K562 (cell line): ENCODE measurements at regions not wholly inside any gene's neighbourhood (a gene's known extent, or its start where the extent isn't known, plus 50 kb on each side); places are given as distances from the start of the nearest gene placed in this dataset.

Experiments used
- ATAC-seq: fragments of 200-7000 bp; cut with Tn5 transposase; 3 replicates; pipeline ENCODE4 v1.9.1; 2020; ENCODE audit warnings: moderate library complexity
- BruUV-seq: library from RNA; stranded (reverse); fragments of 400-500 nt; replicated peaks from 2 replicates; lab custom pipeline; 2021; lab: Mats Ljungman, UMichigan
- CTCF ChIA-PET: fragments of 300-600 bp; formaldehyde crosslinking; extraction: SDS; loops from one replicate; lab custom pipeline; 2021; ENCODE audit warnings: low intra/inter-chr PET ratio; lab: Yijun Ruan, JAX
- POLR2A ChIA-PET: fragments of 300-600, 350-650 bp; sonication (Branson Sonifier 250); formaldehyde crosslinking; extraction: SDS; loops from one replicate; lab custom pipeline; 2021; ENCODE audit warnings: antibody characterized with exemption, inconsistent platforms; lab: Yijun Ruan, JAX
- DNase-seq, 4 experiments: peaks; one replicate each; pipeline versions ENCODE4 v3.0.0 to v3.0.0-alpha.2; 2011 to 2018; ENCODE audit warnings: low spot score in 3 of 4, mixed read lengths in 3 of 4; ENCODE audit errors: extremely low read depth in 1 of 4
- FAIRE-seq: peaks from 2 replicates; lab custom pipeline; 2011; peaks lifted over from hg19 to GRCh38; lab: Jason Lieb, UNC
- H2AFZ ChIP-seq: 2 replicates; pipeline ENCODE4 v1.6.0; 2011; ENCODE audit warnings: low read depth, low read length, control low read depth, inconsistent platforms
- H3K27ac ChIP-seq: fragments of 200-600 bp; 3 replicates; pipeline ENCODE4 v1.8.0; 2011; ENCODE audit warnings: low read depth, mild to moderate bottlenecking, control low read depth, inconsistent platforms, low read length, moderate library complexity, mixed read lengths; ENCODE audit errors: extremely low read depth
- H3K27me3 ChIP-seq, 2 experiments: fragments of 300-600 bp in 1 of 2; 2 replicates in 1 of 2; 3 replicates in 1 of 2; pipeline versions ENCODE4 v1.6.0 to v1.8.0; 2011; ENCODE audit warnings: inconsistent platforms in 2 of 2, low read length in 2 of 2, mild to moderate bottlenecking in 1 of 2, mixed read lengths in 1 of 2, moderate library complexity in 1 of 2; ENCODE audit not compliant: control insufficient read depth in 2 of 2, insufficient read depth in 2 of 2
- H3K36me3 ChIP-seq: fragments of 300-600 bp; 3 replicates; pipeline ENCODE4 v1.8.0; 2011; ENCODE audit warnings: mild to moderate bottlenecking, low read length, inconsistent platforms; ENCODE audit not compliant: control insufficient read depth, insufficient read depth
- H3K4me1 ChIP-seq, 2 experiments: fragments of 200-600 bp in 1 of 2; replicated peaks in 1 of 2; 2 replicates in 1 of 2; 3 replicates in 1 of 2; pipeline versions ENCODE4 v1.5.1 to v1.8.0; 2011; ENCODE audit warnings: inconsistent platforms in 2 of 2, low read length in 2 of 2, mild to moderate bottlenecking in 1 of 2, mixed read lengths in 1 of 2, moderate library complexity in 1 of 2; ENCODE audit not compliant: control insufficient read depth in 2 of 2, insufficient read depth in 2 of 2
- H3K4me2 ChIP-seq: 2 replicates; pipeline ENCODE4 v1.6.1; 2011; ENCODE audit warnings: low read length, control low read depth, inconsistent platforms, mixed read lengths; ENCODE audit not compliant: insufficient read depth
- H3K4me3 ChIP-seq: fragments of 200-600 bp; sonication (generic), shearing (Covaris generic); 2 replicates; pipeline ENCODE4 v1.5.1; 2016; ENCODE audit warnings: control low read depth, inconsistent platforms
- H3K79me2 ChIP-seq: fragments of 200-600 bp; 3 replicates; pipeline ENCODE4 v1.8.0; 2011; ENCODE audit warnings: low read length, inconsistent platforms; ENCODE audit not compliant: control insufficient read depth, insufficient read depth
- H3K9ac ChIP-seq, 2 experiments: 2 replicates each; pipeline versions ENCODE4 v1.6.0 to v1.6.1; 2011; ENCODE audit warnings: low read depth in 2 of 2, low read length in 2 of 2, control low read depth in 1 of 2, inconsistent platforms in 1 of 2, mild to moderate bottlenecking in 1 of 2, mixed read lengths in 1 of 2; ENCODE audit not compliant: insufficient read depth in 1 of 2
- H3K9me1 ChIP-seq: one replicate; pipeline ENCODE4 v1.6.0; 2011; ENCODE audit warnings: inconsistent platforms, mild to moderate bottlenecking, low read length, moderate library complexity; ENCODE audit not compliant: control insufficient read depth, insufficient read depth
- H3K9me3 ChIP-seq: replicated peaks from 2 replicates; pipeline ENCODE4 v1.5.1; 2011; ENCODE audit warnings: low read depth, low read length, inconsistent platforms; ENCODE audit not compliant: control insufficient read depth, insufficient read depth
- H4K20me1 ChIP-seq: replicated peaks from 2 replicates; pipeline ENCODE4 v1.6.1; 2011; ENCODE audit warnings: low read length, inconsistent platforms, mixed read lengths; ENCODE audit not compliant: control insufficient read depth, insufficient read depth
- CHD1 ChIP-seq: fragments of 200-600 bp; sonication (generic); IDR thresholded peaks from one replicate; pipeline ENCODE4 v1.6.1; 2012; ENCODE audit warnings: mild to moderate bottlenecking, moderate library complexity, low read length, inconsistent platforms
- CTBP1 ChIP-seq: fragments of 450-650 bp; IDR thresholded peaks from 2 replicates; pipeline ENCODE4 v1.6.1; 2016; ENCODE audit warnings: borderline replicate concordance
- DACH1 ChIP-seq: fragments of 450-650 bp; IDR thresholded peaks from 2 replicates; pipeline ENCODE4 v1.6.1; 2018; ENCODE audit not compliant: partially characterized antibody
- FOXP4 ChIP-seq: sonication (generic); formaldehyde crosslinking; IDR thresholded peaks from 2 replicates; pipeline ENCODE4 v1.8.0; 2022; ENCODE audit warnings: mild to moderate bottlenecking, missing genetic modification reagents, borderline replicate concordance
- HCFC1 ChIP-seq: IDR thresholded peaks from 2 replicates; pipeline ENCODE4 v1.6.1; 2012; ENCODE audit warnings: low read depth, low read length, improper control_type of control experiment
- SMARCA5 ChIP-seq: fragments of 450-650 bp; IDR thresholded peaks from 2 replicates; pipeline ENCODE4 v1.6.1; 2016
- SREBF2 ChIP-seq: sonication (generic); formaldehyde crosslinking; IDR thresholded peaks from 2 replicates; pipeline ENCODE4 v1.4.0; 2020; ENCODE audit warnings: mild to moderate bottlenecking, missing genetic modification reagents
- THAP12 ChIP-seq: fragments of 250-450 bp; sonication (Bioruptor Pico); IDR thresholded peaks from 2 replicates; pipeline ENCODE4 v1.9.0; 2021; ENCODE audit warnings: mild to moderate bottlenecking, inconsistent platforms
- ZKSCAN3 ChIP-seq: fragments of 250-450 bp; sonication (Bioruptor Pico); IDR thresholded peaks from 2 replicates; pipeline ENCODE4 v1.4.0; 2020
- ZNF408 ChIP-seq: fragments of 250-450 bp; sonication (Bioruptor Pico); IDR thresholded peaks from 2 replicates; pipeline ENCODE4 v1.4.0; 2020; ENCODE audit warnings: low read depth, mild to moderate bottlenecking, moderate library complexity
- WGBS: fragments of 100-300 bp; shearing (Covaris generic); methylation state at CpG from one replicate; pipeline ENCODE4 v1.1.6; 2016; ENCODE audit warnings: low coverage, mixed read lengths; ENCODE audit not compliant: insufficient coverage; ENCODE audit errors: missing lambda C conversion rate; 5-methylcytosine and 5-hydroxymethylcytosine counted together
- in situ Hi-C: fragments of 300-500 bp; cut with MboI; formaldehyde crosslinking; loops from 4 replicates; pipeline ENCODE4 v1.15.0; 2018; ENCODE audit warnings: inconsistent platforms, mixed read lengths
- intact Hi-C: fragments of 100-400 bp; cut with micrococcal nuclease; formaldehyde crosslinking; loops from 2 replicates; pipeline ENCODE4 v1.14.2; 2022
- TF ChIP-seq, protein P1 (sequence below): sonication (generic); formaldehyde crosslinking; IDR thresholded peaks from 2 replicates; pipeline ENCODE4 v1.8.0; 2022; ENCODE audit warnings: missing genetic modification reagents, mild to moderate bottlenecking, borderline replicate concordance
- TF ChIP-seq, protein P2 (sequence below): sonication (generic); IDR thresholded peaks from 2 replicates; pipeline ENCODE4 v1.6.1; 2016

DNA sequence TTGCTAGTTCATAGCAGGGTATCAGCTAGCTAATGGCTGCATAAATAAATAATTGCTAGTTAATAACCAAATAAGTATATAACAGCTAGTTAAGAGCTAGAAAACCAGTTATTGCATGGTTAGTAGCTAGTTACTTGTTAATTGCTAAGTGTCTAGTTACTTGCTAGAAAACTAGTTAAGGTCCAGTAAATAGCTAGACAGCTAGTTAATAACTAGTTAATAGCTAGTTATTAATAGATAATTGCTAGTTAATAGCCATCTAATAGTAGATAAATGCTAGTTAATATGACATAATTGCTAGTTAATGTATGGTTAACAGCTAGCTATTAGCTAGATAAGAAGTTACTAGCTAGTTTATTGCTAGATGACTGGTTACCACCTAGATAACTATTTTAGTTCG is 629.9 kb upstream of the CT83 start:
- TF ChIP-seq, protein P1, sequence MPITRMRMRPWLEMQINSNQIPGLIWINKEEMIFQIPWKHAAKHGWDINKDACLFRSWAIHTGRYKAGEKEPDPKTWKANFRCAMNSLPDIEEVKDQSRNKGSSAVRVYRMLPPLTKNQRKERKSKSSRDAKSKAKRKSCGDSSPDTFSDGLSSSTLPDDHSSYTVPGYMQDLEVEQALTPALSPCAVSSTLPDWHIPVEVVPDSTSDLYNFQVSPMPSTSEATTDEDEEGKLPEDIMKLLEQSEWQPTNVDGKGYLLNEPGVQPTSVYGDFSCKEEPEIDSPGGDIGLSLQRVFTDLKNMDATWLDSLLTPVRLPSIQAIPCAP (CRISPR knock-in tag): no peak
- TF ChIP-seq, protein P2, sequence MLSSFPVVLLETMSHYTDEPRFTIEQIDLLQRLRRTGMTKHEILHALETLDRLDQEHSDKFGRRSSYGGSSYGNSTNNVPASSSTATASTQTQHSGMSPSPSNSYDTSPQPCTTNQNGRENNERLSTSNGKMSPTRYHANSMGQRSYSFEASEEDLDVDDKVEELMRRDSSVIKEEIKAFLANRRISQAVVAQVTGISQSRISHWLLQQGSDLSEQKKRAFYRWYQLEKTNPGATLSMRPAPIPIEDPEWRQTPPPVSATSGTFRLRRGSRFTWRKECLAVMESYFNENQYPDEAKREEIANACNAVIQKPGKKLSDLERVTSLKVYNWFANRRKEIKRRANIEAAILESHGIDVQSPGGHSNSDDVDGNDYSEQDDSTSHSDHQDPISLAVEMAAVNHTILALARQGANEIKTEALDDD: peak; percentile 90
- TF ChIP-seq CHD1: no peak
- no peak for TF ChIP-seq SMARCA5
- no peak for TF ChIP-seq ZNF408 (CRISPR knock-in tag)
- no peak for TF ChIP-seq FOXP4 (CRISPR knock-in tag)
- peak; percentile 84 for TF ChIP-seq DACH1
- no peak for TF ChIP-seq ZKSCAN3
- no peak for TF ChIP-seq CTBP1
- no peak for TF ChIP-seq THAP12
- TF ChIP-seq SREBF2 (CRISPR knock-in tag): no peak
- no peak for TF ChIP-seq HCFC1
- Histone ChIP-seq H4K20me1 (no peaks in the 10 kb centered on the region), H3K27ac (no peak overlapping the region), H3K9me3 (peaks cover 28% of the 10 kb centered on the region), H2AFZ (no peak overlapping the region), H3K4me3 (no peak overlapping the region), H3K79me2 (no peaks in the 10 kb centered on the region), H3K4me2 (no peak overlapping the region), H3K4me1 (no peaks in the 10 kb centered on the region), H3K36me3 (no peaks in the 10 kb centered on the region), H3K9ac (no peak overlapping the region), H3K27me3 (no peaks in the 10 kb centered on the region), H3K9me1 (no peaks in the 10 kb centered on the region)
- ATAC-seq (no peak), DNase-seq (no peak), FAIRE-seq (no peak)
- 0% methylated on average over 1 of the region's 1 CpG for WGBS
- BruUV-seq: no TSS peak
- in situ Hi-C loops: no loop called here
- ChIA-PET POLR2A (no interaction called here), CTCF (no interaction called here)
- intact Hi-C loops: no loop called here
